HepG2 (cell line): ENCODE measurements at regions not wholly inside any gene's neighbourhood (a gene's known extent, or its start where the extent isn't known, plus 50 kb on each side); places are given as distances from the start of the nearest gene placed in this dataset.

ENCODE experiments used
- ATAC-seq: fragments of 200-7000 bp; cut with Tn5 transposase; 3 replicates; pipeline ENCODE4 v1.9.1; 2020; ENCODE audit warnings: mild to moderate bottlenecking, moderate library complexity
- BruUV-seq: library from RNA; stranded (reverse); fragments of 400-500 nt; replicated peaks from 2 replicates; lab custom pipeline; 2021; lab: Mats Ljungman, UMichigan
- CTCF ChIA-PET: fragments of 300-600 bp; formaldehyde crosslinking; extraction: SDS; loops from one replicate; lab custom pipeline; 2021; ENCODE audit warnings: low total read pairs, inconsistent platforms, low intra/inter-chr PET ratio; lab: Yijun Ruan, JAX
- POLR2A ChIA-PET: fragments of 350-600 bp; sonication (Branson Sonifier 250); formaldehyde crosslinking; loops from one replicate; lab custom pipeline; 2020; ENCODE audit warnings: antibody characterized with exemption, inconsistent platforms; lab: Yijun Ruan, JAX
- DNase-seq: peaks from one replicate; pipeline ENCODE4 v3.0.0-alpha.2; 2015; ENCODE audit warnings: low spot score
- FAIRE-seq: peaks from 3 replicates; lab custom pipeline; 2011; peaks lifted over from hg19 to GRCh38; lab: Jason Lieb, UNC
- H2AFZ ChIP-seq: one replicate; pipeline ENCODE4 v1.6.1; 2011; ENCODE audit warnings: low read length, inconsistent platforms
- H3K27ac ChIP-seq: fragments of 300-600 bp; 3 replicates; pipeline ENCODE4 v1.8.0; 2011; ENCODE audit warnings: mixed run types, mild to moderate bottlenecking, mixed read lengths, low read length, inconsistent platforms; ENCODE audit not compliant: insufficient read depth; ENCODE audit errors: extremely low read length
- H3K27me3 ChIP-seq, 2 experiments: fragments of 200-600 bp in 1 of 2; 2 replicates in 1 of 2; 3 replicates in 1 of 2; pipeline versions ENCODE4 v1.6.0 to v1.8.0; 2011; ENCODE audit warnings: low read length in 2 of 2, mild to moderate bottlenecking in 2 of 2, moderate library complexity in 2 of 2, inconsistent platforms in 1 of 2; ENCODE audit not compliant: insufficient read depth in 2 of 2, control insufficient read depth in 1 of 2
- H3K36me3 ChIP-seq, 2 experiments: fragments of 200-600 bp in 1 of 2; replicated peaks in 1 of 2; 2 replicates in 1 of 2; 3 replicates in 1 of 2; pipeline versions ENCODE4 v1.5.1 to v1.8.0; 2011; ENCODE audit warnings: low read length in 2 of 2, inconsistent platforms in 1 of 2; ENCODE audit not compliant: insufficient read depth in 2 of 2, control insufficient read depth in 1 of 2
- H3K4me1 ChIP-seq: 2 replicates; pipeline ENCODE4 v1.5.1; 2012; ENCODE audit warnings: low read length, inconsistent platforms; ENCODE audit not compliant: insufficient read depth
- H3K4me2 ChIP-seq: 2 replicates; pipeline ENCODE4 v1.6.0; 2011; ENCODE audit warnings: low read depth, low read length, inconsistent platforms
- H3K4me3 ChIP-seq, 3 experiments: fragments of 200-600 bp in 1 of 3; sonication (generic), shearing (Covaris generic) in 1 of 3; replicated peaks in 1 of 3; 2 replicates each; pipeline ENCODE4 v1.5.1; 2011 to 2016; ENCODE audit warnings: low read length in 3 of 3, inconsistent platforms in 2 of 3, low read depth in 2 of 3, mild to moderate bottlenecking in 2 of 3, control low read depth in 1 of 3, mixed read lengths in 1 of 3; ENCODE audit not compliant: insufficient read depth in 1 of 3
- H3K79me2 ChIP-seq: one replicate; pipeline ENCODE4 v1.6.1; 2011; ENCODE audit warnings: low read length, inconsistent platforms; ENCODE audit not compliant: insufficient read depth
- H3K9ac ChIP-seq: 2 replicates; pipeline ENCODE4 v1.6.0; 2011; ENCODE audit warnings: mild to moderate bottlenecking, low read depth, low read length, inconsistent platforms; ENCODE audit not compliant: insufficient read depth
- H3K9me3 ChIP-seq: 2 replicates; pipeline ENCODE4 v1.5.1; 2012; ENCODE audit warnings: mild to moderate bottlenecking, low read length
- H4K20me1 ChIP-seq: 2 replicates; pipeline ENCODE4 v1.6.0; 2011; ENCODE audit warnings: inconsistent platforms, mild to moderate bottlenecking, low read length, moderate library complexity; ENCODE audit not compliant: insufficient read depth
- HNF4A ChIP-seq: sonication (generic); formaldehyde crosslinking; IDR thresholded peaks from 2 replicates; pipeline ENCODE4 v1.4.0; 2020; ENCODE audit warnings: missing genetic modification reagents
- MAF1 ChIP-seq: sonication (generic); formaldehyde crosslinking; IDR thresholded peaks from 2 replicates; pipeline ENCODE4 v1.5.0; 2020; ENCODE audit warnings: missing genetic modification reagents, borderline replicate concordance
- RERE ChIP-seq: IDR thresholded peaks from 2 replicates; pipeline ENCODE4 v1.6.1; 2016; ENCODE audit warnings: low read depth, missing genetic modification reagents, missing compliant biosample characterization
- STAG1 ChIP-seq: sonication (generic); formaldehyde crosslinking; IDR thresholded peaks from 2 replicates; pipeline ENCODE4 v1.4.0; 2020; ENCODE audit warnings: missing genetic modification reagents
- TOE1 ChIP-seq: sonication (generic); formaldehyde crosslinking; IDR thresholded peaks from 2 replicates; pipeline ENCODE4 v1.4.0; 2020; ENCODE audit warnings: mild to moderate bottlenecking, missing genetic modification reagents
- ZEB1 ChIP-seq: IDR thresholded peaks from 2 replicates; pipeline ENCODE4 v1.6.1; 2012; ENCODE audit warnings: mild to moderate bottlenecking, low read depth, inconsistent platforms; ENCODE audit not compliant: insufficient replicate concordance
- ZMYM3 ChIP-seq: sonication (generic); formaldehyde crosslinking; IDR thresholded peaks from 2 replicates; pipeline ENCODE4 v1.5.1; 2020; ENCODE audit warnings: mild to moderate bottlenecking, missing genetic modification reagents
- ZNF703 ChIP-seq: sonication (generic); formaldehyde crosslinking; IDR thresholded peaks from 2 replicates; pipeline ENCODE4 v1.5.1; 2020; ENCODE audit warnings: missing genetic modification reagents, mild to moderate bottlenecking, moderate library complexity, borderline replicate concordance
- ZNF768 ChIP-seq: sonication (generic); formaldehyde crosslinking; IDR thresholded peaks from 2 replicates; pipeline ENCODE4 v1.4.0; 2020; ENCODE audit warnings: missing genetic modification reagents
- WGBS: methylation state at CpG from one replicate; pipeline ENCODE4 v1.1.6; 2017; ENCODE audit warnings: low lambda C conversion rate; 5-methylcytosine and 5-hydroxymethylcytosine counted together
- in situ Hi-C: cut with HindIII; loops from 2 replicates; pipeline ENCODE4 v1.10.0; 2017; ENCODE audit warnings: low pct_unique_long_range_greater_than_20kb; ENCODE audit not compliant: extremely low pct_ligation_motif_present
- intact Hi-C: fragments of 100-400 bp; cut with micrococcal nuclease; formaldehyde crosslinking; loops from one replicate; pipeline ENCODE4 v1.10.0; 2022; ENCODE audit not compliant: unreplicated experiment
- TF ChIP-seq, protein P1 (sequence below): sonication (generic); formaldehyde crosslinking; IDR thresholded peaks from 2 replicates; pipeline ENCODE4; 2020; ENCODE audit warnings: missing genetic modification reagents, mild to moderate bottlenecking, borderline replicate concordance
- TF ChIP-seq, protein P2 (sequence below): sonication (generic); formaldehyde crosslinking; IDR thresholded peaks from 2 replicates; pipeline ENCODE4 v1.5.0; 2020; ENCODE audit warnings: mild to moderate bottlenecking, missing genetic modification reagents, moderate library complexity

GRCh38 chr16:51039638-51040331 is 111.3 kb downstream of the SALL1 start:
- BruUV-seq: no TSS peak
- CTCF ChIA-PET: no interaction called here

More at GRCh38 chr16:51039638-51040331, 111.3 kb downstream of the SALL1 start:
- POLR2A ChIA-PET: no interaction called here
- Histone ChIP-seq H3K36me3 (no peaks in the 10 kb centered on the region), H2AFZ (no peak overlapping the region), H3K9me3 (no peaks in the 10 kb centered on the region), H3K27ac (no peak overlapping the region), H3K9ac (no peak overlapping the region)
- TF ChIP-seq, protein P1, sequence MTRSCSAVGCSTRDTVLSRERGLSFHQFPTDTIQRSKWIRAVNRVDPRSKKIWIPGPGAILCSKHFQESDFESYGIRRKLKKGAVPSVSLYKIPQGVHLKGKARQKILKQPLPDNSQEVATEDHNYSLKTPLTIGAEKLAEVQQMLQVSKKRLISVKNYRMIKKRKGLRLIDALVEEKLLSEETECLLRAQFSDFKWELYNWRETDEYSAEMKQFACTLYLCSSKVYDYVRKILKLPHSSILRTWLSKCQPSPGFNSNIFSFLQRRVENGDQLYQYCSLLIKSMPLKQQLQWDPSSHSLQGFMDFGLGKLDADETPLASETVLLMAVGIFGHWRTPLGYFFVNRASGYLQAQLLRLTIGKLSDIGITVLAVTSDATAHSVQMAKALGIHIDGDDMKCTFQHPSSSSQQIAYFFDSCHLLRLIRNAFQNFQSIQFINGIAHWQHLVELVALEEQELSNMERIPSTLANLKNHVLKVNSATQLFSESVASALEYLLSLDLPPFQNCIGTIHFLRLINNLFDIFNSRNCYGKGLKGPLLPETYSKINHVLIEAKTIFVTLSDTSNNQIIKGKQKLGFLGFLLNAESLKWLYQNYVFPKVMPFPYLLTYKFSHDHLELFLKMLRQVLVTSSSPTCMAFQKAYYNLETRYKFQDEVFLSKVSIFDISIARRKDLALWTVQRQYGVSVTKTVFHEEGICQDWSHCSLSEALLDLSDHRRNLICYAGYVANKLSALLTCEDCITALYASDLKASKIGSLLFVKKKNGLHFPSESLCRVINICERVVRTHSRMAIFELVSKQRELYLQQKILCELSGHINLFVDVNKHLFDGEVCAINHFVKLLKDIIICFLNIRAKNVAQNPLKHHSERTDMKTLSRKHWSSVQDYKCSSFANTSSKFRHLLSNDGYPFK (CRISPR knock-in tag): 0 out of 2 replicates have a peak, but pooled peaks have one; percentile 16
- TF ChIP-seq MAF1 (CRISPR knock-in tag): no peak
- peak; percentile 58; the same call in 1 of the 2 replicates for TF ChIP-seq ZMYM3 (CRISPR knock-in tag)
- TF ChIP-seq ZNF768 (CRISPR knock-in tag): peak; percentile 95
- TF ChIP-seq HNF4A (CRISPR knock-in tag): no peak
- TF ChIP-seq TOE1 (CRISPR knock-in tag): no peak
- no peak for TF ChIP-seq ZEB1
- TF ChIP-seq, protein P2, sequence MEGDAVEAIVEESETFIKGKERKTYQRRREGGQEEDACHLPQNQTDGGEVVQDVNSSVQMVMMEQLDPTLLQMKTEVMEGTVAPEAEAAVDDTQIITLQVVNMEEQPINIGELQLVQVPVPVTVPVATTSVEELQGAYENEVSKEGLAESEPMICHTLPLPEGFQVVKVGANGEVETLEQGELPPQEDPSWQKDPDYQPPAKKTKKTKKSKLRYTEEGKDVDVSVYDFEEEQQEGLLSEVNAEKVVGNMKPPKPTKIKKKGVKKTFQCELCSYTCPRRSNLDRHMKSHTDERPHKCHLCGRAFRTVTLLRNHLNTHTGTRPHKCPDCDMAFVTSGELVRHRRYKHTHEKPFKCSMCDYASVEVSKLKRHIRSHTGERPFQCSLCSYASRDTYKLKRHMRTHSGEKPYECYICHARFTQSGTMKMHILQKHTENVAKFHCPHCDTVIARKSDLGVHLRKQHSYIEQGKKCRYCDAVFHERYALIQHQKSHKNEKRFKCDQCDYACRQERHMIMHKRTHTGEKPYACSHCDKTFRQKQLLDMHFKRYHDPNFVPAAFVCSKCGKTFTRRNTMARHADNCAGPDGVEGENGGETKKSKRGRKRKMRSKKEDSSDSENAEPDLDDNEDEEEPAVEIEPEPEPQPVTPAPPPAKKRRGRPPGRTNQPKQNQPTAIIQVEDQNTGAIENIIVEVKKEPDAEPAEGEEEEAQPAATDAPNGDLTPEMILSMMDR (CRISPR knock-in tag): peak; percentile 40
- TF ChIP-seq STAG1 (CRISPR knock-in tag): peak; percentile 62
- no peak for TF ChIP-seq RERE (CRISPR knock-in tag)
- no peak for TF ChIP-seq ZNF703 (CRISPR knock-in tag)
- TF ChIP-seq, all 625 proteins: peak for 5
- H3K79me2 ChIP-seq: no peaks in the 10 kb centered on the region
- DNase-seq: no peak
- in situ Hi-C loops: no loop called here
- H3K4me2 ChIP-seq: no peak overlapping the region
- H3K27me3 ChIP-seq: no peaks in the 10 kb centered on the region
- H4K20me1 ChIP-seq: no peaks in the 10 kb centered on the region
- intact Hi-C loops: no loop called here
- FAIRE-seq: no peak
- 80% methylated on average over 14 of the region's 14 CpGs for WGBS
- no peaks in the 10 kb centered on the region for H3K4me1 ChIP-seq
- no peak overlapping the region for H3K4me3 ChIP-seq
- ATAC-seq: peak; percentile 39
